CD4-positive, alpha-beta memory T cell (primary cell): ENCODE measurements at regions not wholly inside any gene's neighbourhood (a gene's known extent, or its start where the extent isn't known, plus 50 kb on each side); places are given as distances from the start of the nearest gene placed in this dataset.

ENCODE experiments used
- CTCF ChIA-PET: fragments of 350-600 bp; sonication (Branson Sonifier 250); formaldehyde crosslinking; loops from one replicate; lab custom pipeline; 2021; ENCODE audit warnings: inconsistent platforms; ENCODE audit not compliant: partially characterized antibody; lab: Charles Lee
- POLR2A ChIA-PET: fragments of 350-600 bp; sonication (Branson Sonifier 250); formaldehyde crosslinking; loops from one replicate; lab custom pipeline; 2021; ENCODE audit not compliant: partially characterized antibody; lab: Charles Lee
- DNase-seq, 5 donors: peaks; one replicate each; pipeline versions ENCODE4 v3.0.0 to v3.0.0-alpha.2; 2020 to 2022; ENCODE audit warnings: mixed read lengths in 1 of 5
- H3K27ac ChIP-seq: one replicate; pipeline ENCODE4 v1.7.0; 2013; ENCODE audit warnings: low read depth, low read length
- H3K27me3 ChIP-seq: 2 replicates; pipeline ENCODE4 v1.7.0; 2013; ENCODE audit warnings: mild to moderate bottlenecking, low read length, moderate library complexity; ENCODE audit not compliant: insufficient read depth
- H3K36me3 ChIP-seq: 2 replicates; pipeline ENCODE4 v1.7.0; 2013; ENCODE audit warnings: mild to moderate bottlenecking, low read length, moderate library complexity; ENCODE audit not compliant: insufficient read depth
- H3K4me1 ChIP-seq: 2 replicates; pipeline ENCODE4 v1.7.0; 2013; ENCODE audit warnings: mild to moderate bottlenecking, low read length, moderate library complexity; ENCODE audit not compliant: insufficient read depth
- H3K4me3 ChIP-seq, 2 donors: one replicate each; pipeline ENCODE4 v1.7.0; 2013; ENCODE audit warnings: low read length in 2 of 2, mild to moderate bottlenecking in 1 of 2
- H3K9me3 ChIP-seq, 2 donors: one replicate each; pipeline ENCODE4 v1.7.0; 2013; ENCODE audit warnings: low read length in 2 of 2, control low read depth in 1 of 2; ENCODE audit not compliant: control insufficient read depth in 1 of 2
- H3K27ac Mint-ChIP-seq, 7 donors: one replicate each; pipeline ENCODE4 v1.8.0; 2020 to 2021; ENCODE audit warnings: mixed read lengths in 7 of 7, mild to moderate bottlenecking in 6 of 7, inconsistent platforms in 3 of 7, moderate library complexity in 3 of 7
- H3K27me3 Mint-ChIP-seq, 2 donors: one replicate each; pipeline ENCODE4 v1.8.0; 2020 to 2021; ENCODE audit warnings: mixed read lengths in 2 of 2
- H3K36me3 Mint-ChIP-seq, 2 donors: one replicate each; pipeline ENCODE4 v1.8.0; 2020 to 2021; ENCODE audit warnings: mixed read lengths in 2 of 2, inconsistent platforms in 1 of 2, mild to moderate bottlenecking in 1 of 2
- H3K4me1 Mint-ChIP-seq, 4 donors: one replicate each; pipeline ENCODE4 v1.8.0; 2020 to 2021; ENCODE audit warnings: mixed read lengths in 4 of 4, mild to moderate bottlenecking in 1 of 4
- H3K4me3 Mint-ChIP-seq, 8 donors: one replicate each; pipeline ENCODE4 v1.8.0; 2020 to 2021; ENCODE audit warnings: mixed read lengths in 8 of 8, mild to moderate bottlenecking in 7 of 8, moderate library complexity in 6 of 8, inconsistent platforms in 3 of 8
- H3K9me3 Mint-ChIP-seq, 8 donors: one replicate each; pipeline ENCODE4 v1.8.0; 2020 to 2021; ENCODE audit warnings: mixed read lengths in 8 of 8, mild to moderate bottlenecking in 5 of 8, inconsistent platforms in 3 of 8, moderate library complexity in 1 of 8
- intact Hi-C: fragments of 100-400 bp; cut with micrococcal nuclease; formaldehyde crosslinking; loops from one replicate; pipeline ENCODE4 v1.15.1; 2023

- POLR2A ChIA-PET = no interaction called here
- H3K27me3 ChIP-seq = no peaks in the 10 kb centered on the region
These were observed 1634.2 kb downstream of the PCDH9 start for GRCh38 chr13:65595916-65596315.

GRCh38 chr13:65594298-65594781, 1635.8 kb downstream of the PCDH9 start:
- CTCF ChIA-PET = no interaction called here
- no peak overlapping the region for H3K4me3 Mint-ChIP-seq
- DNase-seq = no peak

More at GRCh38 chr13:65595916-65596315, 1634.2 kb downstream of the PCDH9 start:
- intact Hi-C loops = no loop called here
- CTCF ChIA-PET = no interaction called here
- Histone ChIP-seq H3K4me1 (no peaks in the 10 kb centered on the region), H3K27ac (no peak overlapping the region), H3K4me3 (no peak overlapping the region), H3K9me3 (no peaks in the 10 kb centered on the region), H3K36me3 (no peaks in the 10 kb centered on the region)
- DNase-seq = no peak
- Mint-ChIP-seq H3K4me1 (no peaks in the 10 kb centered on the region), H3K36me3 (no peaks in the 10 kb centered on the region), H3K9me3 (peaks cover 0 to 13% (median 5%) of the 10 kb centered on the region in 8 donors), H3K27me3 (no peaks in the 10 kb centered on the region), H3K27ac (no peak overlapping the region), H3K4me3 (no peak overlapping the region)

GRCh38 chr13:65593298-65593874, 1636.8 kb downstream of the PCDH9 start:
- no peak overlapping the region for H3K4me3 ChIP-seq
- no peaks in the 10 kb centered on the region for H3K27me3 ChIP-seq
- Mint-ChIP-seq H3K4me3 (no peak overlapping the region), H3K27ac (no peak overlapping the region), H3K36me3 (no peaks in the 10 kb centered on the region), H3K9me3 (peaks cover 3 to 20% (median 11%) of the 10 kb centered on the region in 8 donors), H3K4me1 (no peaks in the 10 kb centered on the region), H3K27me3 (no peaks in the 10 kb centered on the region)
- no peaks in the 10 kb centered on the region for H3K4me1 ChIP-seq
- H3K9me3 ChIP-seq = no peaks in the 10 kb centered on the region
- POLR2A ChIA-PET = no interaction called here
- H3K27ac ChIP-seq = no peak overlapping the region
- intact Hi-C loops = no loop called here
- CTCF ChIA-PET = interaction anchor here (0.5 kb wide), 1 partner anchor 149 kb away, joined by 3 read pairs; no protein-coding TSS in a partner anchor
- H3K36me3 ChIP-seq = no peaks in the 10 kb centered on the region
- no peak for DNase-seq

More at GRCh38 chr13:65594298-65594781, 1635.8 kb downstream of the PCDH9 start:
- H3K27me3 Mint-ChIP-seq = no peaks in the 10 kb centered on the region
- Histone ChIP-seq H3K4me3 (no peak overlapping the region), H3K4me1 (no peaks in the 10 kb centered on the region), H3K9me3 (no peaks in the 10 kb centered on the region), H3K27ac (no peak overlapping the region), H3K27me3 (no peaks in the 10 kb centered on the region), H3K36me3 (no peaks in the 10 kb centered on the region)
- H3K9me3 Mint-ChIP-seq = peaks cover 3 to 14% (median 9%) of the 10 kb centered on the region in 8 donors
- H3K36me3 Mint-ChIP-seq = no peaks in the 10 kb centered on the region
- intact Hi-C loops = no loop called here
- H3K27ac Mint-ChIP-seq = no peak overlapping the region
- no peaks in the 10 kb centered on the region for H3K4me1 Mint-ChIP-seq
- POLR2A ChIA-PET = no interaction called here

GRCh38 chr13:65592731-65593130, 1637.4 kb downstream of the PCDH9 start:
- no peak overlapping the region for H3K27ac ChIP-seq
- Mint-ChIP-seq H3K36me3 (no peaks in the 10 kb centered on the region), H3K9me3 (peaks cover 7 to 25% (median 16%) of the 10 kb centered on the region in 8 donors)

GRCh38 chr13:65585346-65585745, 1644.8 kb downstream of the PCDH9 start:
- H3K27me3 ChIP-seq = no peaks in the 10 kb centered on the region
- H3K4me3 ChIP-seq = no peak overlapping the region
- Mint-ChIP-seq H3K4me3 (no peak overlapping the region), H3K27ac (no peak overlapping the region), H3K9me3 (peaks cover 4 to 35% (median 20%) of the 10 kb centered on the region in 8 donors), H3K36me3 (no peaks in the 10 kb centered on the region), H3K4me1 (no peaks in the 10 kb centered on the region), H3K27me3 (no peaks in the 10 kb centered on the region)
- CTCF ChIA-PET = no interaction called here
- no peaks in the 10 kb centered on the region for H3K36me3 ChIP-seq
- H3K9me3 ChIP-seq = no peaks in the 10 kb centered on the region
- H3K4me1 ChIP-seq = no peaks in the 10 kb centered on the region
- POLR2A ChIA-PET = no interaction called here
- no peak overlapping the region for H3K27ac ChIP-seq
- no peak for DNase-seq
- intact Hi-C loops = no loop called here

More at GRCh38 chr13:65592731-65593130, 1637.4 kb downstream of the PCDH9 start:
- no peak for DNase-seq
- Histone ChIP-seq H3K9me3 (no peaks in the 10 kb centered on the region), H3K27me3 (no peaks in the 10 kb centered on the region), H3K4me1 (no peaks in the 10 kb centered on the region), H3K36me3 (no peaks in the 10 kb centered on the region), H3K4me3 (no peak overlapping the region)
- ChIA-PET POLR2A (no interaction called here), CTCF (no interaction called here)
- no peak overlapping the region for H3K4me3 Mint-ChIP-seq
- H3K27me3 Mint-ChIP-seq = no peaks in the 10 kb centered on the region
- intact Hi-C loops = no loop called here
- no peak overlapping the region for H3K27ac Mint-ChIP-seq
- H3K4me1 Mint-ChIP-seq = no peaks in the 10 kb centered on the region

- Mint-ChIP-seq H3K27ac (no peak overlapping the region), H3K9me3 (peaks cover 4 to 31% (median 17%) of the 10 kb centered on the region in 8 donors), H3K4me3 (no peak overlapping the region), H3K4me1 (no peaks in the 10 kb centered on the region), H3K36me3 (no peaks in the 10 kb centered on the region), H3K27me3 (no peaks in the 10 kb centered on the region)
- ChIA-PET CTCF (no interaction called here), POLR2A (no interaction called here)
- intact Hi-C loops = no loop called here
- H3K36me3 ChIP-seq = no peaks in the 10 kb centered on the region
- H3K4me3 ChIP-seq = no peak overlapping the region
- no peak overlapping the region for H3K27ac ChIP-seq
- no peaks in the 10 kb centered on the region for H3K9me3 ChIP-seq
- no peaks in the 10 kb centered on the region for H3K27me3 ChIP-seq
- DNase-seq = no peak
- H3K4me1 ChIP-seq = no peaks in the 10 kb centered on the region
These were observed 1646.0 kb downstream of the PCDH9 start for GRCh38 chr13:65584126-65584525.

GRCh38 chr13:65582160-65582559, 1648.0 kb downstream of the PCDH9 start:
- intact Hi-C loops = no loop called here
- CTCF ChIA-PET = no interaction called here
- POLR2A ChIA-PET = no interaction called here
- H3K4me3 ChIP-seq = no peak overlapping the region
- peaks cover 0 to 19% (median 8%) of the 10 kb centered on the region in 8 donors for H3K9me3 Mint-ChIP-seq
- no peaks in the 10 kb centered on the region for H3K27me3 ChIP-seq
- no peak overlapping the region for H3K27ac ChIP-seq
- no peaks in the 10 kb centered on the region for H3K4me1 ChIP-seq
- no peaks in the 10 kb centered on the region for H3K4me1 Mint-ChIP-seq
- no peak for DNase-seq
- H3K4me3 Mint-ChIP-seq = no peak overlapping the region
- no peak overlapping the region for H3K27ac Mint-ChIP-seq
- no peaks in the 10 kb centered on the region for H3K9me3 ChIP-seq
- no peaks in the 10 kb centered on the region for H3K27me3 Mint-ChIP-seq
- H3K36me3 ChIP-seq = no peaks in the 10 kb centered on the region
- no peaks in the 10 kb centered on the region for H3K36me3 Mint-ChIP-seq
